Kidney tubule cell (primary cell): ENCODE measurements at regions not wholly inside any gene's neighbourhood (a gene's known extent, or its start where the extent isn't known, plus 50 kb on each side); places are given as distances from the start of the nearest gene placed in this dataset.

ENCODE experiments used
- DNase-seq: peaks from one replicate; pipeline ENCODE4 v3.0.0-alpha.2; 2018; ENCODE audit warnings: low spot score

- DNase-seq: no peak
Observed at GRCh38 chr3:139778682-139779233, 101.0 kb upstream of the NMNAT3 start.

GRCh38 chr3:139774560-139775302 lies 97.0 kb upstream of the NMNAT3 start:
- DNase-seq: peak; percentile 35

- peak; percentile 94 for DNase-seq
Observed at GRCh38 chr3:139772539-139773500, 95.0 kb upstream of the NMNAT3 start.

- DNase-seq: no peak
Observed at GRCh38 chr3:139771331-139771730, 93.6 kb upstream of the NMNAT3 start.

GRCh38 chr3:139770577-139770976 lies 92.8 kb upstream of the NMNAT3 start:
- DNase-seq: no peak

- DNase-seq: peak; percentile 32
Observed at GRCh38 chr3:139769796-139770195, 92.0 kb upstream of the NMNAT3 start.

- DNase-seq: peak; percentile 98
Observed at GRCh38 chr3:139764936-139765335, 87.2 kb upstream of the NMNAT3 start.

- DNase-seq: peak; percentile 70
Observed at GRCh38 chr3:139764069-139764905, 86.5 kb upstream of the NMNAT3 start.

- DNase-seq: no peak
Observed at GRCh38 chr3:139762302-139762701, 84.5 kb upstream of the NMNAT3 start.

- DNase-seq: no peak
Observed at GRCh38 chr3:139759470-139759869, 81.7 kb upstream of the NMNAT3 start.

GRCh38 chr3:139758654-139759291 lies 81.0 kb upstream of the NMNAT3 start:
- DNase-seq: peak; percentile 88

- DNase-seq: peak; percentile 33
Observed at GRCh38 chr3:139757448-139758030, 79.8 kb upstream of the NMNAT3 start.

GRCh38 chr3:139756529-139757103 lies 78.8 kb upstream of the NMNAT3 start:
- no peak for DNase-seq

GRCh38 chr3:139755551-139755950 lies 77.8 kb upstream of the NMNAT3 start:
- no peak for DNase-seq

GRCh38 chr3:139751789-139752188 lies 74.0 kb upstream of the NMNAT3 start:
- DNase-seq: no peak

- DNase-seq: no peak
Observed at GRCh38 chr3:139746481-139746880, 68.7 kb upstream of the NMNAT3 start.

- peak; percentile 71 for DNase-seq
Observed at GRCh38 chr3:139745831-139746230, 68.1 kb upstream of the NMNAT3 start.

GRCh38 chr3:139738697-139739096 lies 60.9 kb upstream of the NMNAT3 start:
- DNase-seq: no peak

- no peak for DNase-seq
Observed at GRCh38 chr3:139737682-139738361, 60.0 kb upstream of the NMNAT3 start.

- no peak for DNase-seq
Observed at GRCh38 chr3:139735191-139735590, 57.4 kb upstream of the NMNAT3 start.
